OCI-LY7 (cell line): ENCODE measurements at regions not wholly inside any gene's neighbourhood (a gene's known extent, or its start where the extent isn't known, plus 50 kb on each side); places are given as distances from the start of the nearest gene placed in this dataset.
"Not testable (repeated sequence)": the region's sequence is repeated elsewhere in the genome, so short reads cannot be mapped to it uniquely, and the experiment has no call there.

Source experiments
- BruUV-seq: library from RNA; stranded (reverse); fragments of 400-500 nt; replicated peaks from 2 replicates; lab custom pipeline; 2021; lab: Mats Ljungman, UMichigan
- CTCF ChIA-PET: fragments of 300-600 bp; sonication (Branson Sonifier 250); formaldehyde crosslinking; loops from one replicate; lab custom pipeline; 2022; ENCODE audit warnings: antibody characterized with exemption; ENCODE audit not compliant: unreplicated experiment; lab: Charles Lee
- POLR2A ChIA-PET: fragments of 300-600 bp; sonication (Branson Sonifier 250); formaldehyde crosslinking; loops from one replicate; lab custom pipeline; 2022; ENCODE audit warnings: antibody characterized with exemption; lab: Charles Lee
- DNase-seq: peaks from one replicate; pipeline ENCODE4 v3.0.0-alpha.2; 2015; ENCODE audit warnings: low spot score
- H2AFZ ChIP-seq: fragments of 200-600 bp; sonication (generic), shearing (Covaris generic); 2 replicates; pipeline ENCODE4 v1.6.1; 2014; ENCODE audit warnings: mild to moderate bottlenecking, antibody characterized with exemption, low read length, moderate library complexity
- H3K27ac ChIP-seq: fragments of 200-600 bp; sonication (generic); 2 replicates; pipeline ENCODE4 v1.5.1; 2014; ENCODE audit warnings: mixed run types, low read depth, mild to moderate bottlenecking, moderate library complexity, low read length, inconsistent platforms; ENCODE audit not compliant: poor library complexity, severe bottlenecking
- H3K36me3 ChIP-seq: fragments of 200-600 bp; sonication (generic); 2 replicates; pipeline ENCODE4 v1.6.1; 2014; ENCODE audit warnings: mild to moderate bottlenecking, antibody characterized with exemption, low read length, moderate library complexity, mixed read lengths; ENCODE audit not compliant: insufficient read depth
- H3K4me1 ChIP-seq: fragments of 200-600 bp; sonication (generic); 2 replicates; pipeline ENCODE4 v1.5.1; 2014; ENCODE audit warnings: mild to moderate bottlenecking, low read length; ENCODE audit not compliant: insufficient read depth, poor library complexity, severe bottlenecking
- H3K4me2 ChIP-seq: fragments of 200-600 bp; sonication (generic); 2 replicates; pipeline ENCODE4 v1.6.1; 2014; ENCODE audit warnings: mild to moderate bottlenecking, low read length
- H3K4me3 ChIP-seq: fragments of 200-600 bp; sonication (generic); 2 replicates; pipeline ENCODE4 v1.5.1; 2014; ENCODE audit warnings: mild to moderate bottlenecking, low read depth, low read length; ENCODE audit not compliant: poor library complexity, severe bottlenecking
- H3K79me2 ChIP-seq: fragments of 200-600 bp; sonication (generic); 2 replicates; pipeline ENCODE4 v1.6.1; 2016; ENCODE audit warnings: low read depth, mild to moderate bottlenecking, low read length, moderate library complexity, mixed read lengths; ENCODE audit not compliant: insufficient read depth
- H3K9me2 ChIP-seq: fragments of 200-600 bp; sonication (generic); 2 replicates; pipeline ENCODE4 v1.6.1; 2016; ENCODE audit warnings: mild to moderate bottlenecking, low read length, mixed read lengths; ENCODE audit not compliant: insufficient read depth
- H3K9me3 ChIP-seq: fragments of 200-600 bp; sonication (generic); 2 replicates; pipeline ENCODE4 v1.6.1; 2014; ENCODE audit warnings: mild to moderate bottlenecking, mixed run types, low read length, mixed read lengths
- H4K20me1 ChIP-seq: fragments of 200-600 bp; sonication (generic); 2 replicates; pipeline ENCODE4 v1.6.1; 2014; ENCODE audit warnings: mild to moderate bottlenecking, antibody characterized with exemption, low read length, moderate library complexity, mixed read lengths; ENCODE audit not compliant: insufficient read depth
- EZH2phosphoT487 ChIP-seq: fragments of 200-600 bp; sonication (generic); IDR thresholded peaks from 2 replicates; pipeline ENCODE4 v1.6.1; 2018; ENCODE audit warnings: low read depth, borderline replicate concordance, mild to moderate bottlenecking, mixed run types, antibody characterized with exemption, low read length, moderate library complexity, mixed read lengths
- intact Hi-C: fragments of 100-400 bp; cut with micrococcal nuclease; formaldehyde crosslinking; loops from one replicate; pipeline ENCODE4 v1.10.0; 2022; ENCODE audit not compliant: unreplicated experiment
- TF ChIP-seq, protein P1 (sequence below): fragments of 200-600 bp; sonication (generic); conservative IDR thresholded peaks from 2 replicates; pipeline ENCODE4 v1.5.1; 2014; ENCODE audit warnings: mild to moderate bottlenecking, antibody characterized with exemption, low read length, moderate library complexity, mixed read lengths

DNA sequence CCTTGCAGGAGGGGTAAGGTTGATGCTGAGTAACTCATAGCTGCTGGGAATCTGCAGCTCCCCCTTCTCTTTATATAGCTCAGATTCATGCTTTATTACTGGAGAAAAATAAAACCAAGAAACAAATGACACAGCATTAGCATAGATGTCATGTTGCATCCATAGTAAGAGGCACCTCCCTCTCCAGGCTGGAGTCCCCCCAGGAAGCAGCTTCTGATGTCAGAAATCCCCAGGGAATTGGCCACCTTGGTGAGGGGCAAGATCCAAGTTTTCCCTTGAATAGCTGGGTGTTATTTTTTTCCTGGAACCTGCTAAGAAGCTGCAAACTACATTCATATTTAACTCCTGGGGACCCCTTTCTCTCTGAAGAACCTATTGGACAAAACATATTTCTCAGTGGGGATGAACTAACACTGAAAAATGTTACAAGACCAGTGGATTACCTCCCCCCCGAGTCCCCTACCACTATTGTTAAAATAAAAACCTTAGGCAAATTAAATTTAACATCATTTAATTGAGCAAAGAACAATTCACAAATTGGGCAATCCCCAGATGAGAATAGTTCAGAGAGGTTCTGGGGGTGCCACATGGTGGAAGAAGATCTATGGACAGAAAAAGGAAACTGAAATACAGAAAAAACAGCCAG is 163.7 kb upstream of the NAMPT start:
- Histone ChIP-seq H2AFZ (no peak overlapping the region), H3K27ac (no peak overlapping the region), H3K4me1 (no peaks in the 10 kb centered on the region), H3K36me3 (no peaks in the 10 kb centered on the region), H3K4me3 (no peak overlapping the region), H4K20me1 (no peaks in the 10 kb centered on the region), H3K9me2 (no peaks in the 10 kb centered on the region), H3K79me2 (no peaks in the 10 kb centered on the region), H3K4me2 (no peak overlapping the region), H3K9me3 (peaks cover 10% of the 10 kb centered on the region)
- no peak for DNase-seq
- TF ChIP-seq EZH2phosphoT487 = no peak
- TF ChIP-seq, protein P1, sequence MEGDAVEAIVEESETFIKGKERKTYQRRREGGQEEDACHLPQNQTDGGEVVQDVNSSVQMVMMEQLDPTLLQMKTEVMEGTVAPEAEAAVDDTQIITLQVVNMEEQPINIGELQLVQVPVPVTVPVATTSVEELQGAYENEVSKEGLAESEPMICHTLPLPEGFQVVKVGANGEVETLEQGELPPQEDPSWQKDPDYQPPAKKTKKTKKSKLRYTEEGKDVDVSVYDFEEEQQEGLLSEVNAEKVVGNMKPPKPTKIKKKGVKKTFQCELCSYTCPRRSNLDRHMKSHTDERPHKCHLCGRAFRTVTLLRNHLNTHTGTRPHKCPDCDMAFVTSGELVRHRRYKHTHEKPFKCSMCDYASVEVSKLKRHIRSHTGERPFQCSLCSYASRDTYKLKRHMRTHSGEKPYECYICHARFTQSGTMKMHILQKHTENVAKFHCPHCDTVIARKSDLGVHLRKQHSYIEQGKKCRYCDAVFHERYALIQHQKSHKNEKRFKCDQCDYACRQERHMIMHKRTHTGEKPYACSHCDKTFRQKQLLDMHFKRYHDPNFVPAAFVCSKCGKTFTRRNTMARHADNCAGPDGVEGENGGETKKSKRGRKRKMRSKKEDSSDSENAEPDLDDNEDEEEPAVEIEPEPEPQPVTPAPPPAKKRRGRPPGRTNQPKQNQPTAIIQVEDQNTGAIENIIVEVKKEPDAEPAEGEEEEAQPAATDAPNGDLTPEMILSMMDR = no peak
- POLR2A ChIA-PET = interaction anchor here (0.6 to 0.9 kb wide), 2 partner anchors 16 to 195 kb away, joined by 3 read pairs; no protein-coding TSS in a partner anchor
- no TSS peak for BruUV-seq
- intact Hi-C loops = no loop called here
- CTCF ChIA-PET = interaction anchor here (0.6 kb wide), 1 partner anchor 1161 kb away, joined by 3 read pairs; no protein-coding TSS in a partner anchor

DNA sequence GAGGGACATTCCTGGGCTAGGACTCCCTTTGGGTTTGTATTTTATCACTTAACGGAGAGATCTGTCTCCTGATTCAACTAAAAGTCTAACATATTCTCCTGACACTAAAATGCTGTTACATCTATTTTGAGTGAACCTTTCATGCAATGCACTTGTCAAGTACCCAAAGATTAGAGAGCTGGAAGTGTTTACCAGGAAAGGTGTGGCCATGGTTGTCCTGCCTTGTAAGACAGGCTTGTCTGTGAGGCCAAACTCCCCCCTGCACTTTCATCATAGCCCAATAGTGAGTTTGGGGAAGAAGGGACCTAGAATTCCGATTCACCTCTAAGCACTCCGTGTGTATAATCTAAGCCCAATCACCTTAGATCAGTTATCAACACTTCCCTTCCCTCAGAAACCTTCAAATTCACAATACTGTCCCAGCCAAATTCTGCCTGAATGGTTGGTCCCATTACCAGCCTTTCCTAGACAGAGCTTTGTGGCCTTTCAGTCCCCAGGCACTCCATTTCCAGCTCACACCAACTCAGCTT is 162.6 kb upstream of the NAMPT start:
- H3K4me2 ChIP-seq = no peak overlapping the region
- ChIA-PET POLR2A (no interaction called here), CTCF (no interaction called here)
- no peaks in the 10 kb centered on the region for H3K9me2 ChIP-seq
- no peak for TF ChIP-seq EZH2phosphoT487
- TF ChIP-seq, protein P1 = no peak
- no peak for DNase-seq
- no peak overlapping the region for H2AFZ ChIP-seq
- peaks cover 1% of the 10 kb centered on the region; the same call in 1 of the 2 replicates for H3K9me3 ChIP-seq
- H3K27ac ChIP-seq = no peak overlapping the region
- H3K4me3 ChIP-seq = no peak overlapping the region
- intact Hi-C loops = no loop called here
- H3K4me1 ChIP-seq = no peaks in the 10 kb centered on the region
- no peaks in the 10 kb centered on the region for H3K36me3 ChIP-seq
- no peaks in the 10 kb centered on the region for H3K79me2 ChIP-seq
- BruUV-seq = no TSS peak
- H4K20me1 ChIP-seq = no peaks in the 10 kb centered on the region

DNA sequence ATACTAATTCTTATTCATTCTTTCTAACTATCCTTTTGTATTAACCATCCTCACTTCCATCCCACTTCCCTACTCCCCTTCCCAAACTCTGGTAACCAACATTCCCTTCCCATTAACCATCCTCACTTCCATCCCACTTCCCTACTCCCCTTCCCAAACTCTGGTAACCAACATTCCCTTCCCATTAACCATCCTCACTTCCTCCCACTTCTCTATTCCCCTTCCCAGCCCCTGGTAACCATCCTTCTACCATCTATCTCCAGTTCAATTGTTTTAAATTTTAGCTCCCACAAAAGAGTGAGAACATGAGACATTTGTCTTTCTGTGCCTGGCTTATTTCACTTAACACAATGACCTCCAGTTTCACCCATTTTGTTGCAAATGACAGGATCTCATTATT is 160.6 kb upstream of the NAMPT start:
- H3K4me3 ChIP-seq, H3K9me3 ChIP-seq, H3K36me3 ChIP-seq, DNase-seq, H3K4me1 ChIP-seq, BruUV-seq, CTCF ChIA-PET, H3K79me2 ChIP-seq, POLR2A ChIA-PET, H2AFZ ChIP-seq, H4K20me1 ChIP-seq, H3K4me2 ChIP-seq, H3K9me2 ChIP-seq, intact Hi-C loops, H3K27ac ChIP-seq: not testable (repeated sequence)
